ENCODE measurements at regions not wholly inside any gene's neighbourhood (a gene's known extent, or its start where the extent isn't known, plus 50 kb on each side); places are given as distances from the start of the nearest gene placed in this dataset.

GRCh38 chr9:90032296-90033027 is 427.6 kb downstream of the GADD45G start:
- no peaks in the 10 kb centered on the region for H3K4me1 Mint-ChIP-seq
- H3K4me3 Mint-ChIP-seq = no peak overlapping the region
- no peaks in the 10 kb centered on the region for H3K36me3 Mint-ChIP-seq
- H3K9me3 Mint-ChIP-seq = no peaks in the 10 kb centered on the region
- H3K27me3 Mint-ChIP-seq = no peaks in the 10 kb centered on the region
- H3K27ac Mint-ChIP-seq = no peak overlapping the region

- Mint-ChIP-seq H3K9me3 (no peaks in the 10 kb centered on the region), H3K27ac (no peak overlapping the region), H3K4me1 (no peaks in the 10 kb centered on the region), H3K27me3 (no peaks in the 10 kb centered on the region), H3K4me3 (no peak overlapping the region), H3K36me3 (no peaks in the 10 kb centered on the region)
Observed at GRCh38 chr9:90033028-90033650, 428.3 kb downstream of the GADD45G start.

GRCh38 chr9:90034071-90034470 is 429.3 kb downstream of the GADD45G start:
- Mint-ChIP-seq H3K4me1 (no peaks in the 10 kb centered on the region), H3K27me3 (no peaks in the 10 kb centered on the region), H3K36me3 (no peaks in the 10 kb centered on the region), H3K9me3 (no peaks in the 10 kb centered on the region), H3K27ac (no peak overlapping the region), H3K4me3 (no peak overlapping the region)

- H3K27me3 Mint-ChIP-seq = no peaks in the 10 kb centered on the region
- no peaks in the 10 kb centered on the region for H3K36me3 Mint-ChIP-seq
- no peak overlapping the region for H3K4me3 Mint-ChIP-seq
- no peaks in the 10 kb centered on the region for H3K4me1 Mint-ChIP-seq
- H3K9me3 Mint-ChIP-seq = no peaks in the 10 kb centered on the region
- no peak overlapping the region for H3K27ac Mint-ChIP-seq
Observed at GRCh38 chr9:90035471-90035870, 430.7 kb downstream of the GADD45G start.

GRCh38 chr9:90037146-90037797 is 432.5 kb downstream of the GADD45G start:
- Mint-ChIP-seq H3K9me3 (no peaks in the 10 kb centered on the region), H3K36me3 (no peaks in the 10 kb centered on the region), H3K4me1 (no peaks in the 10 kb centered on the region), H3K27me3 (peaks cover 1% of the 10 kb centered on the region), H3K27ac (no peak overlapping the region), H3K4me3 (no peak overlapping the region)

- Mint-ChIP-seq H3K27ac (no peak overlapping the region), H3K27me3 (peaks cover 1% of the 10 kb centered on the region), H3K9me3 (no peaks in the 10 kb centered on the region), H3K4me3 (no peak overlapping the region), H3K4me1 (no peaks in the 10 kb centered on the region), H3K36me3 (no peaks in the 10 kb centered on the region)
Observed at GRCh38 chr9:90038763-90039162, 434.0 kb downstream of the GADD45G start.

GRCh38 chr9:90044263-90044662 is 439.5 kb downstream of the GADD45G start:
- Mint-ChIP-seq H3K27ac (no peak overlapping the region), H3K9me3 (peaks cover 5% of the 10 kb centered on the region), H3K4me1 (peaks cover 9% of the 10 kb centered on the region), H3K27me3 (peaks cover 1% of the 10 kb centered on the region), H3K4me3 (no peak overlapping the region), H3K36me3 (no peaks in the 10 kb centered on the region)

GRCh38 chr9:90044710-90045151 is 439.9 kb downstream of the GADD45G start:
- H3K27ac Mint-ChIP-seq = no peak overlapping the region
- peaks cover 1% of the 10 kb centered on the region for H3K27me3 Mint-ChIP-seq
- H3K4me3 Mint-ChIP-seq = no peak overlapping the region
- H3K4me1 Mint-ChIP-seq = peaks cover 9% of the 10 kb centered on the region
- H3K9me3 Mint-ChIP-seq = peaks cover 5% of the 10 kb centered on the region
- H3K36me3 Mint-ChIP-seq = no peaks in the 10 kb centered on the region

- Mint-ChIP-seq H3K4me3 (no peak overlapping the region), H3K4me1 (peaks cover 9% of the 10 kb centered on the region), H3K36me3 (no peaks in the 10 kb centered on the region), H3K27me3 (no peaks in the 10 kb centered on the region), H3K27ac (no peak overlapping the region), H3K9me3 (peaks cover 5% of the 10 kb centered on the region)
Observed at GRCh38 chr9:90046317-90046861, 441.6 kb downstream of the GADD45G start.

GRCh38 chr9:90047828-90048227 is 443.0 kb downstream of the GADD45G start:
- H3K4me1 Mint-ChIP-seq = peaks cover 9% of the 10 kb centered on the region
- H3K9me3 Mint-ChIP-seq = peaks cover 5% of the 10 kb centered on the region
- peaks cover 3% of the 10 kb centered on the region for H3K27me3 Mint-ChIP-seq
- no peak overlapping the region for H3K4me3 Mint-ChIP-seq
- H3K27ac Mint-ChIP-seq = no peak overlapping the region
- no peaks in the 10 kb centered on the region for H3K36me3 Mint-ChIP-seq

GRCh38 chr9:90052366-90052765 is 447.6 kb downstream of the GADD45G start:
- H3K27ac Mint-ChIP-seq = no peak overlapping the region
- H3K4me1 Mint-ChIP-seq = no peaks in the 10 kb centered on the region
- no peak overlapping the region for H3K4me3 Mint-ChIP-seq
- peaks cover 5% of the 10 kb centered on the region for H3K9me3 Mint-ChIP-seq
- H3K27me3 Mint-ChIP-seq = peaks cover 5% of the 10 kb centered on the region
- H3K36me3 Mint-ChIP-seq = no peaks in the 10 kb centered on the region

- H3K27me3 Mint-ChIP-seq = peaks cover 5% of the 10 kb centered on the region
- no peak overlapping the region for H3K27ac Mint-ChIP-seq
- peaks cover 5% of the 10 kb centered on the region for H3K9me3 Mint-ChIP-seq
- H3K36me3 Mint-ChIP-seq = no peaks in the 10 kb centered on the region
- H3K4me3 Mint-ChIP-seq = no peak overlapping the region
- H3K4me1 Mint-ChIP-seq = no peaks in the 10 kb centered on the region
Observed at GRCh38 chr9:90053027-90053426, 448.2 kb downstream of the GADD45G start.

- Mint-ChIP-seq H3K27ac (no peak overlapping the region), H3K9me3 (no peaks in the 10 kb centered on the region), H3K4me3 (no peak overlapping the region), H3K4me1 (no peaks in the 10 kb centered on the region), H3K27me3 (peaks cover 5% of the 10 kb centered on the region), H3K36me3 (no peaks in the 10 kb centered on the region)
Observed at GRCh38 chr9:90054810-90055209, 450.0 kb downstream of the GADD45G start.

GRCh38 chr9:90055226-90055625 is 450.4 kb downstream of the GADD45G start:
- Mint-ChIP-seq H3K4me3 (no peak overlapping the region), H3K9me3 (no peaks in the 10 kb centered on the region), H3K4me1 (no peaks in the 10 kb centered on the region), H3K36me3 (no peaks in the 10 kb centered on the region), H3K27me3 (peaks cover 5% of the 10 kb centered on the region), H3K27ac (no peak overlapping the region)

- Mint-ChIP-seq H3K4me1 (no peaks in the 10 kb centered on the region), H3K36me3 (no peaks in the 10 kb centered on the region), H3K27me3 (peaks cover 3% of the 10 kb centered on the region), H3K4me3 (no peak overlapping the region), H3K9me3 (no peaks in the 10 kb centered on the region), H3K27ac (no peak overlapping the region)
Observed at GRCh38 chr9:90057361-90057760, 452.5 kb downstream of the GADD45G start.

GRCh38 chr9:90058182-90058763 is 453.5 kb downstream of the GADD45G start:
- peaks cover 2% of the 10 kb centered on the region for H3K27me3 Mint-ChIP-seq
- no peak overlapping the region for H3K27ac Mint-ChIP-seq
- no peaks in the 10 kb centered on the region for H3K9me3 Mint-ChIP-seq
- H3K36me3 Mint-ChIP-seq = no peaks in the 10 kb centered on the region
- no peaks in the 10 kb centered on the region for H3K4me1 Mint-ChIP-seq
- H3K4me3 Mint-ChIP-seq = no peak overlapping the region

Data from activated naive CD4-positive, alpha-beta T cell treated with anti-CD3 and anti-CD28 coated beads, Interleukin-2, amount 50 U/mL, for 24 hours (primary cell).